K562 (cell line): ENCODE measurements at regions not wholly inside any gene's neighbourhood (a gene's known extent, or its start where the extent isn't known, plus 50 kb on each side); places are given as distances from the start of the nearest gene placed in this dataset.

Source experiments
- CEBPB ChIP-seq: fragments of 450-650 bp; IDR thresholded peaks from 2 replicates; pipeline ENCODE4 v1.6.1; 2016; ENCODE audit warnings: missing genetic modification characterization, missing compliant biosample characterization
- RBM15 ChIP-seq: fragments of 200-400 bp; formaldehyde crosslinking; IDR thresholded peaks from 2 replicates; pipeline ENCODE4 v1.6.1; 2018; ENCODE audit warnings: mild to moderate bottlenecking, low read length, moderate library complexity; ENCODE audit not compliant: insufficient read depth
- ZNF274 ChIP-seq: IDR thresholded peaks from 2 replicates; pipeline ENCODE4 v1.6.1; 2011; ENCODE audit warnings: low read depth, mild to moderate bottlenecking, low read length, moderate library complexity, borderline replicate concordance

DNA sequence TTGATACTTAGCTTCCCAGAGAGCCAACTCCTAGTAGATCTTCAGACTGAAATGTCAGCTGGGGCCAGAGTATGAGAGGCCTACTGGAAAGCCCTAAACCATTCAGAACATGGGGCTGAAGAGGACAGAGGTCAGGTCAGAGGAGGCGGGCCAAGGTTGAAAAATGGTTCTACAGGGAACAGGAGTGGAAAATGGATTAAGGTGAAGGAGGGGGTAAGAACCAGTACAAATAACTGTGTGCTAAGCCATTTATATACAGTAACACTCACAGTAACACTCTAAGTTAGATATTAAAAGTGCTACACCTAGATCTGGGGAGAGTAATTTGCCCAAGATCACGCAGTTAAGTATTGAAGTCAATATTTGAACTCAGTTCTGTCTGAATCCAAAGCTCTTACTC is 313.2 kb upstream of the MAP3K7 start:
- no peak for TF ChIP-seq ZNF274
- no peak for TF ChIP-seq CEBPB (tag)
- TF ChIP-seq RBM15 = no peak
